Activated CD4-positive, alpha-beta T cell treated with anti-CD3 and anti-CD28 coated beads for 1 hour (primary cell): ENCODE measurements at regions not wholly inside any gene's neighbourhood (a gene's known extent, or its start where the extent isn't known, plus 50 kb on each side); places are given as distances from the start of the nearest gene placed in this dataset.
"Not testable (repeated sequence)": the region's sequence is repeated elsewhere in the genome, so short reads cannot be mapped to it uniquely, and the experiment has no call there.

Source experiments
- DNase-seq: peaks from one replicate; pipeline ENCODE4 v3.0.0-alpha.2; 2020

GRCh38 chr13:104571161-104571892 lies 1505.1 kb upstream of the SLC10A2 start:
- no peak for DNase-seq

- DNase-seq: no peak
Observed at GRCh38 chr13:104567114-104567513, 1500.9 kb upstream of the SLC10A2 start.

- no peak for DNase-seq
Observed at GRCh38 chr13:104565888-104566287, 1499.7 kb upstream of the SLC10A2 start.

- no peak for DNase-seq
Observed at GRCh38 chr13:104553896-104554295, 1487.7 kb upstream of the SLC10A2 start.

GRCh38 chr13:104553186-104553585 lies 1487.0 kb upstream of the SLC10A2 start:
- no peak for DNase-seq

GRCh38 chr13:104534847-104535246 lies 1468.6 kb upstream of the SLC10A2 start:
- DNase-seq: no peak

- DNase-seq: no peak
Observed at GRCh38 chr13:104532132-104532531, 1465.9 kb upstream of the SLC10A2 start.

- DNase-seq: no peak
Observed at GRCh38 chr13:104530741-104531140, 1464.5 kb upstream of the SLC10A2 start.

GRCh38 chr13:104526561-104526960 lies 1460.3 kb upstream of the SLC10A2 start:
- no peak for DNase-seq

GRCh38 chr13:104525467-104525866 lies 1459.2 kb upstream of the SLC10A2 start:
- no peak for DNase-seq

- DNase-seq: no peak
Observed at GRCh38 chr13:104522235-104523072, 1456.2 kb upstream of the SLC10A2 start.

GRCh38 chr13:104510422-104510821 lies 1444.2 kb upstream of the SLC10A2 start:
- no peak for DNase-seq

GRCh38 chr13:104493502-104493901 lies 1427.3 kb upstream of the SLC10A2 start:
- not testable (repeated sequence) for DNase-seq

GRCh38 chr13:104491916-104492315 lies 1425.7 kb upstream of the SLC10A2 start:
- DNase-seq: no peak

- no peak for DNase-seq
Observed at GRCh38 chr13:104487006-104487405, 1420.8 kb upstream of the SLC10A2 start.

GRCh38 chr13:104485571-104485970 lies 1419.4 kb upstream of the SLC10A2 start:
- DNase-seq: no peak

- no peak for DNase-seq
Observed at GRCh38 chr13:104483631-104484030, 1417.4 kb upstream of the SLC10A2 start.

- DNase-seq: no peak
Observed at GRCh38 chr13:104477261-104477660, 1411.0 kb upstream of the SLC10A2 start.

GRCh38 chr13:104473936-104474335 lies 1407.7 kb upstream of the SLC10A2 start:
- DNase-seq: no peak

- DNase-seq: no peak
Observed at GRCh38 chr13:104466016-104466415, 1399.8 kb upstream of the SLC10A2 start.

- DNase-seq: no peak
Observed at GRCh38 chr13:104461049-104461448, 1394.8 kb upstream of the SLC10A2 start.

GRCh38 chr13:104460554-104460953 lies 1394.3 kb upstream of the SLC10A2 start:
- DNase-seq: no peak

- no peak for DNase-seq
Observed at GRCh38 chr13:104450006-104450405, 1383.8 kb upstream of the SLC10A2 start.

GRCh38 chr13:104447348-104447747 lies 1381.1 kb upstream of the SLC10A2 start:
- no peak for DNase-seq
